ENCODE measurements at regions not wholly inside any gene's neighbourhood (a gene's known extent, or its start where the extent isn't known, plus 50 kb on each side); places are given as distances from the start of the nearest gene placed in this dataset.
A peak's percentile ranks its signal among the peaks of the same experiment; 100 is the strongest.

GRCh38 chr14:53735916-53736315 is 220.7 kb downstream of the BMP4 start:
- intact Hi-C loops (cut with DNase I): no loop called here
- no peaks in the 10 kb centered on the region for H3K9me3 ChIP-seq
- H3K4me1 ChIP-seq: no peaks in the 10 kb centered on the region
- ATAC-seq (no peak), DNase-seq (no peak)
- H3K36me3 ChIP-seq: no peaks in the 10 kb centered on the region
- H3K27ac ChIP-seq: no peak overlapping the region
- H3K27me3 ChIP-seq: no peaks in the 10 kb centered on the region
- no peak for TF ChIP-seq CTCF (IDR thresholded peaks at IDR 0.05)
- no peak overlapping the region for H3K4me3 ChIP-seq

GRCh38 chr14:53723221-53723620 is 233.4 kb downstream of the BMP4 start:
- Histone ChIP-seq H3K4me1 (no peaks in the 10 kb centered on the region), H3K27ac (no peak overlapping the region), H3K36me3 (no peaks in the 10 kb centered on the region), H3K9me3 (no peaks in the 10 kb centered on the region), H3K4me3 (no peak overlapping the region), H3K27me3 (no peaks in the 10 kb centered on the region)
- TF ChIP-seq CTCF (IDR thresholded peaks at IDR 0.05): no peak
- no peak for DNase-seq
- no peak for ATAC-seq
- intact Hi-C loops (cut with DNase I): no loop called here

- Histone ChIP-seq H3K4me1 (peaks cover 4% of the 10 kb centered on the region), H3K4me3 (no peak overlapping the region), H3K9me3 (no peaks in the 10 kb centered on the region), H3K27me3 (no peaks in the 10 kb centered on the region), H3K36me3 (no peaks in the 10 kb centered on the region), H3K27ac (no peak overlapping the region)
- ATAC-seq (no peak), DNase-seq (no peak)
- intact Hi-C loops (cut with DNase I): no loop called here
- TF ChIP-seq CTCF (IDR thresholded peaks at IDR 0.05): no peak
Observed at GRCh38 chr14:53719536-53719935, 237.1 kb downstream of the BMP4 start.

- Histone ChIP-seq H3K9me3 (no peaks in the 10 kb centered on the region), H3K4me1 (peaks cover 4% of the 10 kb centered on the region), H3K36me3 (no peaks in the 10 kb centered on the region), H3K4me3 (no peak overlapping the region), H3K27me3 (no peaks in the 10 kb centered on the region), H3K27ac (no peak overlapping the region)
- TF ChIP-seq CTCF (IDR thresholded peaks at IDR 0.05): no peak
- intact Hi-C loops (cut with DNase I): no loop called here
- no peak for DNase-seq
- no peak for ATAC-seq
Observed at GRCh38 chr14:53716578-53716977, 240.0 kb downstream of the BMP4 start.

GRCh38 chr14:53715193-53715721 is 241.4 kb downstream of the BMP4 start:
- no peak for DNase-seq
- peak overlapping the region; percentile 26 for H3K4me3 ChIP-seq
- no peaks in the 10 kb centered on the region for H3K36me3 ChIP-seq
- peak overlapping the region; percentile 43 for H3K27ac ChIP-seq
- TF ChIP-seq CTCF (IDR thresholded peaks at IDR 0.05): no peak
- no peaks in the 10 kb centered on the region for H3K9me3 ChIP-seq
- H3K27me3 ChIP-seq: no peaks in the 10 kb centered on the region
- peak; percentile 36 for ATAC-seq
- peaks cover 4% of the 10 kb centered on the region for H3K4me1 ChIP-seq
- intact Hi-C loops (cut with DNase I): no loop called here

Data from upper lobe of right lung (tissue), 1 donor.